Endothelial cell of umbilical vein (primary cell): ENCODE measurements at regions not wholly inside any gene's neighbourhood (a gene's known extent, or its start where the extent isn't known, plus 50 kb on each side); places are given as distances from the start of the nearest gene placed in this dataset.

ENCODE experiments used
- BruUV-seq: library from RNA; stranded (reverse); fragments of 400-500 nt; replicated peaks from 2 replicates; lab custom pipeline; 2021; lab: Mats Ljungman, UMichigan
- CTCF ChIA-PET: fragments of 300-600, 350-600 bp; sonication (Branson Sonifier 250); formaldehyde crosslinking; loops from one replicate; lab custom pipeline; 2021; ENCODE audit warnings: antibody characterized with exemption, inconsistent platforms; lab: Charles Lee
- POLR2A ChIA-PET: fragments of 300-600, 350-600 bp; sonication (Branson Sonifier 250); formaldehyde crosslinking; loops from one replicate; lab custom pipeline; 2021; ENCODE audit warnings: antibody characterized with exemption, inconsistent platforms; lab: Charles Lee
- DNase-seq: peaks from one replicate; pipeline ENCODE4 v3.0.0-alpha.2; 2011; ENCODE audit warnings: low read depth, low spot score
- FAIRE-seq: peaks from 2 replicates; lab custom pipeline; 2011; peaks lifted over from hg19 to GRCh38; lab: Jason Lieb, UNC
- H2AFZ ChIP-seq: 2 replicates; pipeline ENCODE4 v1.6.0; 2012; ENCODE audit warnings: low read depth, low read length, control low read depth, inconsistent platforms
- H3K27ac ChIP-seq: 2 replicates; pipeline ENCODE4 v1.5.1; 2011; ENCODE audit warnings: low read depth, mild to moderate bottlenecking, control low read depth, low read length, moderate library complexity; ENCODE audit not compliant: insufficient read depth
- H3K27me3 ChIP-seq, 2 experiments: 2 replicates each; pipeline versions ENCODE4 v1.6.0 to v1.6.1; 2011; ENCODE audit warnings: low read length in 2 of 2, mixed read lengths in 1 of 2; ENCODE audit not compliant: control insufficient read depth in 2 of 2, insufficient read depth in 2 of 2
- H3K36me3 ChIP-seq, 2 experiments: 2 replicates in 1 of 2; 3 replicates in 1 of 2; pipeline ENCODE4 v1.5.1; 2011; ENCODE audit warnings: low read length in 2 of 2, mild to moderate bottlenecking in 1 of 2, moderate library complexity in 1 of 2; ENCODE audit not compliant: control insufficient read depth in 2 of 2, insufficient read depth in 2 of 2; ENCODE audit errors: extremely low read depth in 1 of 2
- H3K4me1 ChIP-seq: 3 replicates; pipeline ENCODE4 v1.5.1; 2011; ENCODE audit warnings: mild to moderate bottlenecking, low read length; ENCODE audit not compliant: control insufficient read depth, insufficient read depth; ENCODE audit errors: extremely low read depth
- H3K4me2 ChIP-seq: 2 replicates; pipeline ENCODE4 v1.6.1; 2011; ENCODE audit warnings: low read length, control low read depth, mixed read lengths; ENCODE audit not compliant: insufficient read depth
- H3K4me3 ChIP-seq, 3 experiments: fragments of 200-600 bp in 1 of 3; sonication (generic), shearing (Covaris generic) in 1 of 3; replicated peaks in 1 of 3; 2 replicates each; pipeline ENCODE4 v1.5.1; 2011 to 2016; ENCODE audit warnings: control low read depth in 3 of 3, low read length in 3 of 3, mild to moderate bottlenecking in 2 of 3, inconsistent platforms in 1 of 3, low read depth in 1 of 3, moderate library complexity in 1 of 3; ENCODE audit not compliant: insufficient read depth in 1 of 3
- H3K79me2 ChIP-seq: 2 replicates; pipeline ENCODE4 v1.6.0; 2012; ENCODE audit warnings: low read length, inconsistent platforms; ENCODE audit not compliant: control insufficient read depth, insufficient read depth
- H3K9ac ChIP-seq: replicated peaks from 2 replicates; pipeline ENCODE3; 2011; ENCODE audit warnings: low read length, control low read depth; ENCODE audit not compliant: insufficient read depth; ENCODE audit errors: extremely low read depth
- H3K9me1 ChIP-seq: replicated peaks from 3 replicates; pipeline ENCODE4 v1.6.0; 2011; ENCODE audit warnings: mild to moderate bottlenecking, low read length; ENCODE audit not compliant: control insufficient read depth, insufficient read depth; ENCODE audit errors: extremely low read depth
- H3K9me3 ChIP-seq: replicated peaks from 2 replicates; pipeline ENCODE4 v1.5.1; 2012; ENCODE audit warnings: low read length, inconsistent platforms; ENCODE audit not compliant: control insufficient read depth, insufficient read depth
- H4K20me1 ChIP-seq: replicated peaks from 2 replicates; pipeline ENCODE3; 2011; ENCODE audit warnings: mild to moderate bottlenecking, low read length; ENCODE audit not compliant: control insufficient read depth, insufficient read depth; ENCODE audit errors: extremely low read depth
- EZH2 ChIP-seq: IDR thresholded peaks from 2 replicates; pipeline ENCODE4 v1.6.1; 2012; ENCODE audit warnings: borderline replicate concordance, low read depth, mild to moderate bottlenecking, moderate library complexity, low read length, inconsistent platforms; ENCODE audit not compliant: severe bottlenecking
- FOS ChIP-seq: IDR thresholded peaks from 2 replicates; pipeline ENCODE4 v1.6.1; 2011; ENCODE audit warnings: mild to moderate bottlenecking, low read length, moderate library complexity, borderline replicate concordance; ENCODE audit not compliant: insufficient read depth
- GATA2 ChIP-seq: IDR thresholded peaks from 2 replicates; pipeline ENCODE4 v1.7.0; 2011; ENCODE audit warnings: low read depth, mild to moderate bottlenecking, moderate library complexity, mixed read lengths, low read length; ENCODE audit not compliant: insufficient read length, insufficient read depth
- JUN ChIP-seq: IDR thresholded peaks from 2 replicates; pipeline ENCODE4 v1.6.1; 2011; ENCODE audit warnings: borderline replicate concordance, low read depth; ENCODE audit not compliant: insufficient read length, insufficient read depth
- MYC ChIP-seq: IDR thresholded peaks from one replicate; pipeline ENCODE4 v1.6.1; 2011; ENCODE audit warnings: mild to moderate bottlenecking, low read depth, low read length
- POLR2A ChIP-seq: IDR thresholded peaks from 2 replicates; pipeline ENCODE4 v1.6.1; 2012; ENCODE audit warnings: low read depth, mild to moderate bottlenecking, control low read depth, low read length
- POLR2AphosphoS5 ChIP-seq: IDR thresholded peaks from 2 replicates; pipeline ENCODE4 v1.6.1; 2012; ENCODE audit warnings: low read depth, mild to moderate bottlenecking, control low read depth, low read length, moderate library complexity; ENCODE audit not compliant: insufficient read depth
- dilution Hi-C: fragments of 300-500 bp; cut with MboI; formaldehyde crosslinking; loops from one replicate; pipeline ENCODE4 v1.15.0; 2019; ENCODE audit warnings: low sequenced_read_pairs; ENCODE audit not compliant: extremely low pct_ligation_motif_present
- intact Hi-C: fragments of 100-400 bp; cut with micrococcal nuclease; formaldehyde crosslinking; loops from one replicate; pipeline ENCODE4 v1.10.0; 2022
- TF ChIP-seq, protein P1 (sequence below): IDR thresholded peaks from 2 replicates; pipeline ENCODE4 v1.6.1; 2011; ENCODE audit not compliant: insufficient read depth, insufficient read length
- TF ChIP-seq, protein P2 (sequence below), 2 donors: IDR thresholded peaks; 1 replicate in 1 of 2; 2 replicates in 1 of 2; pipeline ENCODE4 v1.5.1; 2011; ENCODE audit warnings: low read length in 2 of 2, mild to moderate bottlenecking in 2 of 2, moderate library complexity in 2 of 2, control low read depth in 1 of 2, inconsistent platforms in 1 of 2, low read depth in 1 of 2; ENCODE audit not compliant: insufficient read depth in 1 of 2; ENCODE audit errors: extremely low read depth in 1 of 2

DNA sequence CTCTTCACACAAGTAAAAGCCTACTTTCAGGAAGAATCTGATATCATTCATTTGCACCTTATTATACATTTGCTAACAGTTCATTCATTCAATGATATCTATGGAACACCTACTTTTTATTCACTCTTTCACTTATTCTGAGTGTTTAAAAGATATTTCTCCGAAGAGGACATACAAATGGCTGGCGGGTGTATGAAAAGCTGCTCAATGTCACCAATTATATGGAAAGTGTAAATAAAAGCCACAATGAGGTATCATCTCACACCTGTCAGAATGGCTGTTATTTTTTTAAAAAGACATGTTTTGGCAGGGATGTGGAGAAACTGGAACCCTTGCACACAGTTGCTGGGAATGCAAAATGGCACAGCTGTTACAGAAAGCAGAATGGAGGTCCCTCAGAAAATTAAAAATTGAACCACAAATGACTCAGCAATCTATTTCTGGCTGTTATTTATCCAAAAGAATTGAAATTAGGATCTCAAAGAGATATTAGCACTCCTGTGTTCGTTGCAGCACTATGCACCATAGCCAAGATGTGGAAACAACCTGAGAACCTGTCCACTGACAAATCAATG, 127.6 kb upstream of the IRS2 start:
- Histone ChIP-seq H3K36me3 (no peaks in the 10 kb centered on the region), H3K4me3 (no peak overlapping the region), H3K9me1 (no peaks in the 10 kb centered on the region), H3K4me2 (no peak overlapping the region), H2AFZ (no peak overlapping the region), H3K27me3 (no peaks in the 10 kb centered on the region), H4K20me1 (no peaks in the 10 kb centered on the region), H3K4me1 (no peaks in the 10 kb centered on the region), H3K27ac (no peak overlapping the region), H3K9ac (no peak overlapping the region), H3K9me3 (no peaks in the 10 kb centered on the region), H3K79me2 (no peaks in the 10 kb centered on the region)
- intact Hi-C loops, result no loop called here
- FAIRE-seq (no peak), DNase-seq (no peak)
- dilution Hi-C loops, result no loop called here
- POLR2A ChIA-PET, result no interaction called here
- no TSS peak for BruUV-seq
- CTCF ChIA-PET, result no interaction called here
- no peak for TF ChIP-seq JUN
- no peak for TF ChIP-seq POLR2AphosphoS5
- TF ChIP-seq GATA2, result no peak

DNA sequence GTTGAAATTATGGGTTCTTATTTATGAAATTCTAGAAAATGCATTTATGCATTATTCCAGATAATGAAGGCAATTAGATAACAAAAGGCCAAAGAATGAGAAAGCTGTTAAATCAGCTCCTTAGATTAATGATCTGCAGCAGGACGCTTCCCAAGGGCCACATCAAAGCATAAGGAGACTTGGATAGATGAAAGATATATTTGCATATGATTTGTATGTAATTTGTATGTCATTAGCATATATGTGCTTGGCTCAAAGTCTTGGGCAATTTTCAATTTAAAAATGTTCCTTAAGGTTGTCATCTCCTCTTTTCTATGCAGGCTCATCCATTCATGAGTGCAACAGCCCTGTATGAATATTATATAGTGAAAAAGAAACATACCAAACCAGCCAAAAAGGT, 126.8 kb upstream of the IRS2 start:
- no peak overlapping the region for H3K9ac ChIP-seq
- H3K9me1 ChIP-seq, result no peaks in the 10 kb centered on the region
- H2AFZ ChIP-seq, result no peak overlapping the region
- H3K36me3 ChIP-seq, result no peaks in the 10 kb centered on the region
- H3K9me3 ChIP-seq, result no peaks in the 10 kb centered on the region
- no peaks in the 10 kb centered on the region for H3K4me1 ChIP-seq
- BruUV-seq, result no TSS peak
- dilution Hi-C loops, result no loop called here
- TF ChIP-seq MYC, result no peak
- no peak for TF ChIP-seq GATA2
- TF ChIP-seq, protein P1, sequence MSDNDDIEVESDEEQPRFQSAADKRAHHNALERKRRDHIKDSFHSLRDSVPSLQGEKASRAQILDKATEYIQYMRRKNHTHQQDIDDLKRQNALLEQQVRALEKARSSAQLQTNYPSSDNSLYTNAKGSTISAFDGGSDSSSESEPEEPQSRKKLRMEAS, result no peak
- no peak for TF ChIP-seq JUN
- no peak for TF ChIP-seq FOS
- TF ChIP-seq EZH2, result no peak
- TF ChIP-seq, protein P2, sequence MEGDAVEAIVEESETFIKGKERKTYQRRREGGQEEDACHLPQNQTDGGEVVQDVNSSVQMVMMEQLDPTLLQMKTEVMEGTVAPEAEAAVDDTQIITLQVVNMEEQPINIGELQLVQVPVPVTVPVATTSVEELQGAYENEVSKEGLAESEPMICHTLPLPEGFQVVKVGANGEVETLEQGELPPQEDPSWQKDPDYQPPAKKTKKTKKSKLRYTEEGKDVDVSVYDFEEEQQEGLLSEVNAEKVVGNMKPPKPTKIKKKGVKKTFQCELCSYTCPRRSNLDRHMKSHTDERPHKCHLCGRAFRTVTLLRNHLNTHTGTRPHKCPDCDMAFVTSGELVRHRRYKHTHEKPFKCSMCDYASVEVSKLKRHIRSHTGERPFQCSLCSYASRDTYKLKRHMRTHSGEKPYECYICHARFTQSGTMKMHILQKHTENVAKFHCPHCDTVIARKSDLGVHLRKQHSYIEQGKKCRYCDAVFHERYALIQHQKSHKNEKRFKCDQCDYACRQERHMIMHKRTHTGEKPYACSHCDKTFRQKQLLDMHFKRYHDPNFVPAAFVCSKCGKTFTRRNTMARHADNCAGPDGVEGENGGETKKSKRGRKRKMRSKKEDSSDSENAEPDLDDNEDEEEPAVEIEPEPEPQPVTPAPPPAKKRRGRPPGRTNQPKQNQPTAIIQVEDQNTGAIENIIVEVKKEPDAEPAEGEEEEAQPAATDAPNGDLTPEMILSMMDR (IDR thresholded peaks at IDR 0.05; ENCODE audit: extremely low read depth in 1 of 2, insufficient read depth in 1 of 2, low read depth in 1 of 2, low read length in 2 of 2), result no peak
- no peak for TF ChIP-seq POLR2A
- TF ChIP-seq POLR2AphosphoS5, result no peak
- H3K4me2 ChIP-seq, result no peak overlapping the region
- ChIA-PET CTCF (no interaction called here), POLR2A (no interaction called here)
- no peaks in the 10 kb centered on the region for H4K20me1 ChIP-seq
- H3K4me3 ChIP-seq, result no peak overlapping the region
- no peaks in the 10 kb centered on the region for H3K27me3 ChIP-seq
- FAIRE-seq, result no peak
- DNase-seq, result no peak
- no peak overlapping the region for H3K27ac ChIP-seq
- intact Hi-C loops, result no loop called here
- H3K79me2 ChIP-seq, result no peaks in the 10 kb centered on the region
